Breast epithelium (tissue), 3 donors: ENCODE measurements at regions not wholly inside any gene's neighbourhood (a gene's known extent, or its start where the extent isn't known, plus 50 kb on each side); places are given as distances from the start of the nearest gene placed in this dataset.

Source experiments
- POLR2A ChIP-seq: fragments of 450-650 bp; IDR thresholded peaks from one replicate; pipeline ENCODE4 v1.6.1; 2016; ENCODE audit warnings: antibody characterized with exemption, mild to moderate bottlenecking, moderate library complexity
- TF ChIP-seq, protein P1 (sequence below), 3 donors: fragments of 450-650 bp; IDR thresholded peaks; one replicate each; pipeline ENCODE4 v1.5.1; 2016 to 2017; ENCODE audit warnings: antibody characterized with exemption in 3 of 3, mild to moderate bottlenecking in 3 of 3, moderate library complexity in 3 of 3

DNA sequence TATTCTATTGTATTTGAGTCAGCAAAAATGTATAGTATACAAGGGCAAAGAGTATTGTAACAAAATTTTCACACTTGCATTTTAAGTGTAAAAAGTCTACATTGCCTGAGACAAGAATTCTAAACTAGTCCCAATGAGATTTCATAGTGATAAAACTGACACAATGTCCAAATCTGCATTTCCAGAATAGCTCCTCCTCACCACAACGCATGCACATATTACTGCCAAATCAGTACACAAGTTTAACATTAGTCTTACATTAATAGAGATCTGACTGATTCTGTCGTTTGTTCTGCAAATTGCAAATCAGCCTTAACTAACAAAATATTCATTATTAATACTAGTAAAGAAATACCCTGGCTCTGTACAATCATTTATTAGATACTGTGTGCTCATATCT lies 222.2 kb upstream of the NEIL3 start:
- TF ChIP-seq POLR2A = no peak
- TF ChIP-seq, protein P1, sequence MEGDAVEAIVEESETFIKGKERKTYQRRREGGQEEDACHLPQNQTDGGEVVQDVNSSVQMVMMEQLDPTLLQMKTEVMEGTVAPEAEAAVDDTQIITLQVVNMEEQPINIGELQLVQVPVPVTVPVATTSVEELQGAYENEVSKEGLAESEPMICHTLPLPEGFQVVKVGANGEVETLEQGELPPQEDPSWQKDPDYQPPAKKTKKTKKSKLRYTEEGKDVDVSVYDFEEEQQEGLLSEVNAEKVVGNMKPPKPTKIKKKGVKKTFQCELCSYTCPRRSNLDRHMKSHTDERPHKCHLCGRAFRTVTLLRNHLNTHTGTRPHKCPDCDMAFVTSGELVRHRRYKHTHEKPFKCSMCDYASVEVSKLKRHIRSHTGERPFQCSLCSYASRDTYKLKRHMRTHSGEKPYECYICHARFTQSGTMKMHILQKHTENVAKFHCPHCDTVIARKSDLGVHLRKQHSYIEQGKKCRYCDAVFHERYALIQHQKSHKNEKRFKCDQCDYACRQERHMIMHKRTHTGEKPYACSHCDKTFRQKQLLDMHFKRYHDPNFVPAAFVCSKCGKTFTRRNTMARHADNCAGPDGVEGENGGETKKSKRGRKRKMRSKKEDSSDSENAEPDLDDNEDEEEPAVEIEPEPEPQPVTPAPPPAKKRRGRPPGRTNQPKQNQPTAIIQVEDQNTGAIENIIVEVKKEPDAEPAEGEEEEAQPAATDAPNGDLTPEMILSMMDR (IDR thresholded peaks at IDR 0.05) = no peak
